Retinal pigment epithelial cell (primary cell): ENCODE measurements at regions not wholly inside any gene's neighbourhood (a gene's known extent, or its start where the extent isn't known, plus 50 kb on each side); places are given as distances from the start of the nearest gene placed in this dataset.

Experiments
- DNase-seq: peaks from one replicate; pipeline ENCODE4 v3.0.0-alpha.2; 2010; ENCODE audit warnings: low read depth
- H3K4me3 ChIP-seq: 2 replicates; pipeline ENCODE4 v1.5.1; 2011; ENCODE audit warnings: mild to moderate bottlenecking, low read length, control low read depth, moderate library complexity
- TF ChIP-seq, protein P1 (sequence below): conservative IDR thresholded peaks from 2 replicates; pipeline ENCODE4 v1.5.1; 2011; ENCODE audit warnings: low read depth, low read length, control low read depth, inconsistent platforms

DNA sequence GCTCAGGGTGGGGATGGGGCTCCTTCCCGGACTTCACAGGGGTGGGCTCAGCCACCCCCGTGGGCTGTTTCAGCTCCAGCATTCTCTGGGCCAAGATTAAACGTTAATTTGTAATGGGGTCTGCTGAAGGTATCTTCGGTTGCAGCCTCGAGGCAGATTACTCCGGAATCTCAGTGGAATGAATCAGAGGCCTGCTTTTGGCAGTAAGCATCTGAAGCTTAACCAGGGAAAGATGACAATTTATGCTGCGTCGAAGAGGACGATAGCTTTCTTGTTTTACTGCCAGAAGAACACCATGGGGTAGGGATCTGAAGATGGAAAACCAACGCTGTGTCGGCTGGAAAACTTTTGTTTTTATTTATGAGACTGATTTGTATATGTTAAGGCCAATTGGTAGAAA lies 129.2 kb upstream of the MSX1 start:
- DNase-seq: no peak
- H3K4me3 ChIP-seq: no peak overlapping the region
- TF ChIP-seq, protein P1, sequence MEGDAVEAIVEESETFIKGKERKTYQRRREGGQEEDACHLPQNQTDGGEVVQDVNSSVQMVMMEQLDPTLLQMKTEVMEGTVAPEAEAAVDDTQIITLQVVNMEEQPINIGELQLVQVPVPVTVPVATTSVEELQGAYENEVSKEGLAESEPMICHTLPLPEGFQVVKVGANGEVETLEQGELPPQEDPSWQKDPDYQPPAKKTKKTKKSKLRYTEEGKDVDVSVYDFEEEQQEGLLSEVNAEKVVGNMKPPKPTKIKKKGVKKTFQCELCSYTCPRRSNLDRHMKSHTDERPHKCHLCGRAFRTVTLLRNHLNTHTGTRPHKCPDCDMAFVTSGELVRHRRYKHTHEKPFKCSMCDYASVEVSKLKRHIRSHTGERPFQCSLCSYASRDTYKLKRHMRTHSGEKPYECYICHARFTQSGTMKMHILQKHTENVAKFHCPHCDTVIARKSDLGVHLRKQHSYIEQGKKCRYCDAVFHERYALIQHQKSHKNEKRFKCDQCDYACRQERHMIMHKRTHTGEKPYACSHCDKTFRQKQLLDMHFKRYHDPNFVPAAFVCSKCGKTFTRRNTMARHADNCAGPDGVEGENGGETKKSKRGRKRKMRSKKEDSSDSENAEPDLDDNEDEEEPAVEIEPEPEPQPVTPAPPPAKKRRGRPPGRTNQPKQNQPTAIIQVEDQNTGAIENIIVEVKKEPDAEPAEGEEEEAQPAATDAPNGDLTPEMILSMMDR: no peak

DNA sequence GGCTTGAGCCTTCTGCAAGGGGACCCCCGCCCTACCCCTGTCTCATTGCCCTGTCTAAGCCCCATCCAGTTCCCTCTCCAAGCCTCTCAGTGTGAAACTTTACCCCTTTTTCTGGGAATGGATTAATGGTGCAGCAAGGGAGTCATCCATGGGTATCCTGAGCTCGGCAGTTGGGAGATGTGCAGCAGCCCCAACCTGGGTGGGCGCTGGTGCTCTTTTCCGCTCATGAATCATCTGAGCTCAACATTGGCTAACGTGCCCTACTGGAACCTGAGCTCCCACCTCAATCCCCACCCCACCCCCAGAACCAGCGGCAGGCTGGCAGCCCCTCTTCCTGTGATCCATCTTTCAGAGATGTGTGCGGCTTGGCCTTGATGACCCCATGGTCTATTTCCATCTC lies 130.3 kb upstream of the MSX1 start:
- H3K4me3 ChIP-seq: no peak overlapping the region
- no peak for DNase-seq
- TF ChIP-seq, protein P1: no peak

DNA sequence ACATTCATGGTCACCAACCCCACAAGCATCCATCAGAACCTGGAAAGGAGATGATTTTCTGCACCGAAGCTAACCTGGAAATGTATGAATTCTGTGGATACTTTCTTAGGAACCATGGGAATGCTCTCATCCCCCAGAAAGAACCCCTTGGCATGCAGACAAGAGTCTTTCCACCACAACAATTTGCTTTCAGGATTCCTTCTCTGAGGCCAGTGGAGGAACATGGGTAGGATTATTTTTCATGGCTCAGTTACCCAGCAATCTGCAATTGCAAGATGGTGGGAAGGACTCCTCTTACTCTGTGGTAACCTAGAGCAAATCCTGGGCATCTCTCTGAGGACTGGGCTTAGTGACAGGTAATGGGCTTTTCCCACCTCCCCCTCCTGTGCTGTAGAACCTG lies 131.9 kb upstream of the MSX1 start:
- no peak for DNase-seq
- no peak overlapping the region for H3K4me3 ChIP-seq
- TF ChIP-seq, protein P1: no peak

DNA sequence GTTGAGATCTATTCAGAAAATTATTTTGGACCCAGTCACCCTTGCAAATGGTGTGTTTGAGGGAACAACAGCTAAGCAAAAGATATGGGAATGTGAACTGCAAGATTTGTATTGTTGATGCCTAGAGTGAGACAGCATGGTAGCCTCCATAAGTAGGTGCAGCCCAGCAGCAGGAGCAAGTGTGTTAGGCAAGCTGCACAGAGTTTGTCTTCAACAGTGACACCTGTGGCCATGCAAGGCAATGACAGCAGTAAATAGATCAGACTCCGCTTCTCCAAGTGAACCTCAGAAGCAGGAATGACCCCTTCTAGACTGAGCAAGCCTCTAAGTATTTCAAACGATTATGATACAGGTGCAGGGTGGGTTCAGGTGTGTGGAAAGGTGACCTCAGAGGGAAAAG lies 133.4 kb upstream of the MSX1 start:
- no peak for DNase-seq
- H3K4me3 ChIP-seq: no peak overlapping the region
- TF ChIP-seq, protein P1: peak; percentile 51

DNA sequence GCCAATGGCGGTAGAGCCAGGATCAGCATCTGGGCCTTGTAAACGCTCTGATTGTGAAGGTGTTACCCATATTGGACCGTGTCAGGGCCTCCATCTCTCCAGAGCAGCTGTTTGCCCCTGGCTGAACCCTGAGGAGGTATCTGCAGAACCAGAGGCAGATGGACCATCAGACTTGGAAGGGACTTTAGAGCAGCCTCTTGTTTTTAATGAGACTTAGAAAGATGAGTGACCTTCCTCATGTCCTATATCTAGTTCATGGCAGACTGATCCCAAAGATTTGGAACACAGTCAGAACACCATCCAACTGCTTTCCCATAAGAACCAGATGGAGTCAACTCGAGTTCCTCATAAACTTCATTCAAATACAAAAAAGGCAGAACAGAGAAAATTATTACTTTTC lies 135.1 kb upstream of the MSX1 start:
- TF ChIP-seq, protein P1: no peak
- DNase-seq: no peak

DNA sequence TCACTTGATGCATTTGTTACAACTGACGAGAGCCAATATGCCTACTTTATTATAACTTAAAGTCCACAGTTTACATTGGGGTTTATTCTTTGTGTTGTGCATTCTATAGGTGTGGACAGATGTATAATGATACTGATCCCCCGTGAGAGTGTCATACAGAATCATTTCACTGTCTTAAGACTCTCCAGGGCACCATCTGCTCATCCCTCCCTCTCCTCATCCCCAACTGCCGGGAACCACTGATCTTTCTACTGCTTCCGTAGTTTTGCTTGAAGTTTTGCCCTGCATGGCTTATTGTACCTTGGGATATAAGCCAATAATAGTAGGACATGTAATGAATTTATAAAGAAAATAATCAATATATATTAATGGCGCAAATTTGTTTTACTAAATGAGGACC lies 137.8 kb upstream of the MSX1 start:
- no peak for DNase-seq

More for the DNA sequence above, 135.1 kb upstream of the MSX1 start:
- H3K4me3 ChIP-seq: no peak overlapping the region

DNA sequence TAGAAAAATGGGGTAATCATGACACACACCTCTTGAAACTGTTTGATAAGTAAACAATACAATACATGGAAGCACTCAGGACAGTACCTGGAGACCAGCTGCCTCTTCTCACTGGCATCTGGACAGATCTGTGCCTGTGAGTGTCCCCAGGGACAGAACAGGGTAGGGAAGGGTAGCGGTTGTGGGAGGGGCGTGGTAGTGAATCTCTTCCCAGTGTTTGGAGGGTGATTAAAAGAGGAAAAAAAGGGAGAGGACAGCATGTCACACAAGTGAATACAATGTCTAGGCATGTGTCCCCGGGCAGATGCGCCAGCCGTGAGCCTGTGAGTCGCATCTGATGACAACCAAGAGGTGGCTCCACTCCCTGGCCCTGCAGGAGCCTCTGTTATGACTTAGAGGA lies 138.8 kb upstream of the MSX1 start:
- DNase-seq: no peak
- TF ChIP-seq, protein P1: no peak
- H3K4me3 ChIP-seq: no peak overlapping the region

More for the DNA sequence above, 137.8 kb upstream of the MSX1 start:
- TF ChIP-seq, protein P1: no peak
- H3K4me3 ChIP-seq: no peak overlapping the region
